ENCODE measurements at regions not wholly inside any gene's neighbourhood (a gene's known extent, or its start where the extent isn't known, plus 50 kb on each side); places are given as distances from the start of the nearest gene placed in this dataset.

- H3K4me1 ChIP-seq = peaks cover 22% of the 10 kb centered on the region
- no peaks in the 10 kb centered on the region for H3K27me3 Mint-ChIP-seq (ENCODE audit: insufficient read depth, unreplicated experiment)
- no peak for TF ChIP-seq CTCF (IDR thresholded peaks at IDR 0.05; ENCODE audit: insufficient read depth in 1 of 2, low read depth in 1 of 2, low read length in 1 of 2, severe bottlenecking in 1 of 2, unreplicated experiment in 1 of 2)
- ChIA-PET POLR2A (no interaction called here), CTCF (no interaction called here)
- DNase-seq = no peak
- no peak overlapping the region for H3K4me3 Mint-ChIP-seq (ENCODE audit: unreplicated experiment)
- no peak overlapping the region for H3K4me3 ChIP-seq (ENCODE audit: low read depth, low read length)
- no peaks in the 10 kb centered on the region for H3K9me3 ChIP-seq
- no peaks in the 10 kb centered on the region for H3K36me3 Mint-ChIP-seq (ENCODE audit: insufficient read depth, unreplicated experiment)
- no peaks in the 10 kb centered on the region for H3K27me3 ChIP-seq (replicated peaks; ENCODE audit: control insufficient read depth, insufficient read depth, low read length)
- H3K27ac Mint-ChIP-seq (ENCODE audit: unreplicated experiment) = no peak overlapping the region
- no TSS peak for BruUV-seq (replicated peaks)
- no peaks in the 10 kb centered on the region for H3K9me3 Mint-ChIP-seq (ENCODE audit: unreplicated experiment)
- peaks cover 5% of the 10 kb centered on the region for H3K4me1 Mint-ChIP-seq (ENCODE audit: low read depth, unreplicated experiment)
- intact Hi-C loops (cut with micrococcal nuclease; ENCODE audit: unreplicated experiment) = loop anchor here (5.0 kb wide), 1 partner anchor 38 kb away; no protein-coding TSS in a partner anchor
- H3K36me3 ChIP-seq (ENCODE audit: control insufficient read depth, insufficient read depth, low read length) = no peaks in the 10 kb centered on the region
Measured at GRCh38 chr4:180084561-180084960, 2158.6 kb upstream of the TENM3 start.

- no peaks in the 10 kb centered on the region for H3K27me3 Mint-ChIP-seq (ENCODE audit: insufficient read depth, unreplicated experiment)
- ChIA-PET CTCF (no interaction called here), POLR2A (no interaction called here)
- no peaks in the 10 kb centered on the region for H3K4me1 Mint-ChIP-seq (ENCODE audit: low read depth, unreplicated experiment)
- Histone ChIP-seq H3K27me3 (replicated peaks; ENCODE audit: control insufficient read depth, insufficient read depth, low read length) (no peaks in the 10 kb centered on the region), H3K4me3 (ENCODE audit: low read depth, low read length) (no peak overlapping the region), H3K4me1 (peaks cover 6% of the 10 kb centered on the region), H3K9me3 (no peaks in the 10 kb centered on the region), H3K36me3 (ENCODE audit: control insufficient read depth, insufficient read depth, low read length) (no peaks in the 10 kb centered on the region)
- no peak for TF ChIP-seq CTCF (IDR thresholded peaks at IDR 0.05; ENCODE audit: insufficient read depth in 1 of 2, low read depth in 1 of 2, low read length in 1 of 2, severe bottlenecking in 1 of 2, unreplicated experiment in 1 of 2)
- BruUV-seq (replicated peaks) = no TSS peak
- H3K27ac Mint-ChIP-seq (ENCODE audit: unreplicated experiment) = no peak overlapping the region
- no peak overlapping the region for H3K4me3 Mint-ChIP-seq (ENCODE audit: unreplicated experiment)
- no peaks in the 10 kb centered on the region for H3K36me3 Mint-ChIP-seq (ENCODE audit: insufficient read depth, unreplicated experiment)
- no peaks in the 10 kb centered on the region for H3K9me3 Mint-ChIP-seq (ENCODE audit: unreplicated experiment)
- intact Hi-C loops (cut with micrococcal nuclease; ENCODE audit: unreplicated experiment) = no loop called here
- no peak for DNase-seq
Measured at GRCh38 chr4:180086480-180087190, 2156.6 kb upstream of the TENM3 start.

- TF ChIP-seq CTCF (IDR thresholded peaks at IDR 0.05; ENCODE audit: insufficient read depth in 1 of 2, low read depth in 1 of 2, low read length in 1 of 2, severe bottlenecking in 1 of 2, unreplicated experiment in 1 of 2) = no peak
- H3K4me3 Mint-ChIP-seq (ENCODE audit: unreplicated experiment) = no peak overlapping the region
- no peaks in the 10 kb centered on the region for H3K36me3 Mint-ChIP-seq (ENCODE audit: insufficient read depth, unreplicated experiment)
- H3K9me3 ChIP-seq = no peaks in the 10 kb centered on the region
- H3K36me3 ChIP-seq (ENCODE audit: control insufficient read depth, insufficient read depth, low read length) = no peaks in the 10 kb centered on the region
- BruUV-seq (replicated peaks) = no TSS peak
- no peaks in the 10 kb centered on the region for H3K9me3 Mint-ChIP-seq (ENCODE audit: unreplicated experiment)
- no peaks in the 10 kb centered on the region for H3K27me3 Mint-ChIP-seq (ENCODE audit: insufficient read depth, unreplicated experiment)
- no peaks in the 10 kb centered on the region for H3K4me1 ChIP-seq
- no peak overlapping the region for H3K27ac Mint-ChIP-seq (ENCODE audit: unreplicated experiment)
- H3K4me1 Mint-ChIP-seq (ENCODE audit: low read depth, unreplicated experiment) = no peaks in the 10 kb centered on the region
- H3K27me3 ChIP-seq (replicated peaks; ENCODE audit: control insufficient read depth, insufficient read depth, low read length) = no peaks in the 10 kb centered on the region; the same call in 1 of the 2 replicates
- intact Hi-C loops (cut with micrococcal nuclease; ENCODE audit: unreplicated experiment) = no loop called here
- ChIA-PET POLR2A (no interaction called here), CTCF (no interaction called here)
- no peak for DNase-seq
- no peak overlapping the region for H3K4me3 ChIP-seq (ENCODE audit: low read depth, low read length)
Measured at GRCh38 chr4:180098586-180098985, 2144.6 kb upstream of the TENM3 start.

Measured in Caco-2 (cell line).